Endothelial cell of umbilical vein (primary cell): ENCODE measurements at regions not wholly inside any gene's neighbourhood (a gene's known extent, or its start where the extent isn't known, plus 50 kb on each side); places are given as distances from the start of the nearest gene placed in this dataset.

ENCODE experiments used
- BruUV-seq: library from RNA; stranded (reverse); fragments of 400-500 nt; replicated peaks from 2 replicates; lab custom pipeline; 2021; lab: Mats Ljungman, UMichigan
- CTCF ChIA-PET: fragments of 300-600, 350-600 bp; sonication (Branson Sonifier 250); formaldehyde crosslinking; loops from one replicate; lab custom pipeline; 2021; ENCODE audit warnings: antibody characterized with exemption, inconsistent platforms; lab: Charles Lee
- POLR2A ChIA-PET: fragments of 300-600, 350-600 bp; sonication (Branson Sonifier 250); formaldehyde crosslinking; loops from one replicate; lab custom pipeline; 2021; ENCODE audit warnings: antibody characterized with exemption, inconsistent platforms; lab: Charles Lee
- DNase-seq: peaks from one replicate; pipeline ENCODE4 v3.0.0-alpha.2; 2011; ENCODE audit warnings: low read depth, low spot score
- FAIRE-seq: peaks from 2 replicates; lab custom pipeline; 2011; peaks lifted over from hg19 to GRCh38; lab: Jason Lieb, UNC
- H2AFZ ChIP-seq: 2 replicates; pipeline ENCODE4 v1.6.0; 2012; ENCODE audit warnings: low read depth, low read length, control low read depth, inconsistent platforms
- H3K27ac ChIP-seq: 2 replicates; pipeline ENCODE4 v1.5.1; 2011; ENCODE audit warnings: low read depth, mild to moderate bottlenecking, control low read depth, low read length, moderate library complexity; ENCODE audit not compliant: insufficient read depth
- H3K27me3 ChIP-seq, 2 experiments: 2 replicates each; pipeline versions ENCODE4 v1.6.0 to v1.6.1; 2011; ENCODE audit warnings: low read length in 2 of 2, mixed read lengths in 1 of 2; ENCODE audit not compliant: control insufficient read depth in 2 of 2, insufficient read depth in 2 of 2
- H3K36me3 ChIP-seq, 2 experiments: 2 replicates in 1 of 2; 3 replicates in 1 of 2; pipeline ENCODE4 v1.5.1; 2011; ENCODE audit warnings: low read length in 2 of 2, mild to moderate bottlenecking in 1 of 2, moderate library complexity in 1 of 2; ENCODE audit not compliant: control insufficient read depth in 2 of 2, insufficient read depth in 2 of 2; ENCODE audit errors: extremely low read depth in 1 of 2
- H3K4me1 ChIP-seq: 3 replicates; pipeline ENCODE4 v1.5.1; 2011; ENCODE audit warnings: mild to moderate bottlenecking, low read length; ENCODE audit not compliant: control insufficient read depth, insufficient read depth; ENCODE audit errors: extremely low read depth
- H3K4me2 ChIP-seq: 2 replicates; pipeline ENCODE4 v1.6.1; 2011; ENCODE audit warnings: low read length, control low read depth, mixed read lengths; ENCODE audit not compliant: insufficient read depth
- H3K4me3 ChIP-seq, 3 experiments: fragments of 200-600 bp in 1 of 3; sonication (generic), shearing (Covaris generic) in 1 of 3; replicated peaks in 1 of 3; 2 replicates each; pipeline ENCODE4 v1.5.1; 2011 to 2016; ENCODE audit warnings: control low read depth in 3 of 3, low read length in 3 of 3, mild to moderate bottlenecking in 2 of 3, inconsistent platforms in 1 of 3, low read depth in 1 of 3, moderate library complexity in 1 of 3; ENCODE audit not compliant: insufficient read depth in 1 of 3
- H3K79me2 ChIP-seq: 2 replicates; pipeline ENCODE4 v1.6.0; 2012; ENCODE audit warnings: low read length, inconsistent platforms; ENCODE audit not compliant: control insufficient read depth, insufficient read depth
- H3K9ac ChIP-seq: replicated peaks from 2 replicates; pipeline ENCODE3; 2011; ENCODE audit warnings: low read length, control low read depth; ENCODE audit not compliant: insufficient read depth; ENCODE audit errors: extremely low read depth
- H3K9me1 ChIP-seq: replicated peaks from 3 replicates; pipeline ENCODE4 v1.6.0; 2011; ENCODE audit warnings: mild to moderate bottlenecking, low read length; ENCODE audit not compliant: control insufficient read depth, insufficient read depth; ENCODE audit errors: extremely low read depth
- H3K9me3 ChIP-seq: replicated peaks from 2 replicates; pipeline ENCODE4 v1.5.1; 2012; ENCODE audit warnings: low read length, inconsistent platforms; ENCODE audit not compliant: control insufficient read depth, insufficient read depth
- H4K20me1 ChIP-seq: replicated peaks from 2 replicates; pipeline ENCODE3; 2011; ENCODE audit warnings: mild to moderate bottlenecking, low read length; ENCODE audit not compliant: control insufficient read depth, insufficient read depth; ENCODE audit errors: extremely low read depth
- CTCF ChIP-seq, 2 donors: IDR thresholded peaks; 1 replicate in 1 of 2; 2 replicates in 1 of 2; pipeline ENCODE4 v1.5.1; 2011; ENCODE audit warnings: low read length in 2 of 2, mild to moderate bottlenecking in 2 of 2, moderate library complexity in 2 of 2, control low read depth in 1 of 2, inconsistent platforms in 1 of 2, low read depth in 1 of 2; ENCODE audit not compliant: insufficient read depth in 1 of 2; ENCODE audit errors: extremely low read depth in 1 of 2
- EZH2 ChIP-seq: IDR thresholded peaks from 2 replicates; pipeline ENCODE4 v1.6.1; 2012; ENCODE audit warnings: borderline replicate concordance, low read depth, mild to moderate bottlenecking, moderate library complexity, low read length, inconsistent platforms; ENCODE audit not compliant: severe bottlenecking
- FOS ChIP-seq: IDR thresholded peaks from 2 replicates; pipeline ENCODE4 v1.6.1; 2011; ENCODE audit warnings: mild to moderate bottlenecking, low read length, moderate library complexity, borderline replicate concordance; ENCODE audit not compliant: insufficient read depth
- GATA2 ChIP-seq: IDR thresholded peaks from 2 replicates; pipeline ENCODE4 v1.7.0; 2011; ENCODE audit warnings: low read depth, mild to moderate bottlenecking, moderate library complexity, mixed read lengths, low read length; ENCODE audit not compliant: insufficient read length, insufficient read depth
- JUN ChIP-seq: IDR thresholded peaks from 2 replicates; pipeline ENCODE4 v1.6.1; 2011; ENCODE audit warnings: borderline replicate concordance, low read depth; ENCODE audit not compliant: insufficient read length, insufficient read depth
- MAX ChIP-seq: IDR thresholded peaks from 2 replicates; pipeline ENCODE4 v1.6.1; 2011; ENCODE audit not compliant: insufficient read depth, insufficient read length
- MYC ChIP-seq: IDR thresholded peaks from one replicate; pipeline ENCODE4 v1.6.1; 2011; ENCODE audit warnings: mild to moderate bottlenecking, low read depth, low read length
- POLR2A ChIP-seq: IDR thresholded peaks from 2 replicates; pipeline ENCODE4 v1.6.1; 2012; ENCODE audit warnings: low read depth, mild to moderate bottlenecking, control low read depth, low read length
- POLR2AphosphoS5 ChIP-seq: IDR thresholded peaks from 2 replicates; pipeline ENCODE4 v1.6.1; 2012; ENCODE audit warnings: low read depth, mild to moderate bottlenecking, control low read depth, low read length, moderate library complexity; ENCODE audit not compliant: insufficient read depth
- dilution Hi-C: fragments of 300-500 bp; cut with MboI; formaldehyde crosslinking; loops from one replicate; pipeline ENCODE4 v1.15.0; 2019; ENCODE audit warnings: low sequenced_read_pairs; ENCODE audit not compliant: extremely low pct_ligation_motif_present
- intact Hi-C: fragments of 100-400 bp; cut with micrococcal nuclease; formaldehyde crosslinking; loops from one replicate; pipeline ENCODE4 v1.10.0; 2022

- no TSS peak for BruUV-seq
Measured at GRCh38 chr4:14247767-14248166, 620.2 kb upstream of the BOD1L1 start.

GRCh38 chr4:14249226-14249625 is 621.7 kb upstream of the BOD1L1 start:
- CTCF ChIA-PET: no interaction called here
- FAIRE-seq: no peak

More at GRCh38 chr4:14247767-14248166, 620.2 kb upstream of the BOD1L1 start:
- intact Hi-C loops: no loop called here
- no peak overlapping the region for H2AFZ ChIP-seq
- POLR2A ChIA-PET: no interaction called here
- CTCF ChIA-PET: interaction anchor here (0.9 kb wide), 1 partner anchor 15 kb away, joined by 3 read pairs; no protein-coding TSS in a partner anchor
- no peaks in the 10 kb centered on the region for H4K20me1 ChIP-seq
- no peaks in the 10 kb centered on the region for H3K4me1 ChIP-seq
- H3K9me3 ChIP-seq: no peaks in the 10 kb centered on the region
- DNase-seq (no peak), FAIRE-seq (no peak)
- dilution Hi-C loops: no loop called here
- no peak overlapping the region for H3K4me2 ChIP-seq
- no peak overlapping the region for H3K27ac ChIP-seq
- TF ChIP-seq CTCF (IDR thresholded peaks at IDR 0.05; ENCODE audit: extremely low read depth in 1 of 2, insufficient read depth in 1 of 2, low read depth in 1 of 2, low read length in 2 of 2): no peak
- TF ChIP-seq JUN: no peak
- no peaks in the 10 kb centered on the region for H3K27me3 ChIP-seq
- no peak overlapping the region for H3K9ac ChIP-seq
- no peaks in the 10 kb centered on the region for H3K36me3 ChIP-seq
- no peaks in the 10 kb centered on the region for H3K79me2 ChIP-seq
- H3K9me1 ChIP-seq: no peaks in the 10 kb centered on the region
- H3K4me3 ChIP-seq: no peak overlapping the region

More at GRCh38 chr4:14249226-14249625, 621.7 kb upstream of the BOD1L1 start:
- no peaks in the 10 kb centered on the region for H4K20me1 ChIP-seq
- DNase-seq: no peak
- intact Hi-C loops: no loop called here
- no peak overlapping the region for H3K4me2 ChIP-seq
- H3K79me2 ChIP-seq: no peaks in the 10 kb centered on the region
- POLR2A ChIA-PET: no interaction called here
- no peaks in the 10 kb centered on the region for H3K9me1 ChIP-seq
- H3K4me3 ChIP-seq: no peak overlapping the region
- TF ChIP-seq JUN: no peak
- no peak for TF ChIP-seq GATA2
- no peak for TF ChIP-seq MAX
- TF ChIP-seq CTCF (IDR thresholded peaks at IDR 0.05; ENCODE audit: extremely low read depth in 1 of 2, insufficient read depth in 1 of 2, low read depth in 1 of 2, low read length in 2 of 2): no peak
- TF ChIP-seq FOS: no peak
- TF ChIP-seq MYC: no peak
- no peak for TF ChIP-seq POLR2A
- TF ChIP-seq POLR2AphosphoS5: no peak
- TF ChIP-seq EZH2: no peak
- dilution Hi-C loops: no loop called here
- no TSS peak for BruUV-seq
- no peaks in the 10 kb centered on the region for H3K36me3 ChIP-seq
- no peaks in the 10 kb centered on the region for H3K4me1 ChIP-seq
- H3K9ac ChIP-seq: no peak overlapping the region
- H2AFZ ChIP-seq: no peak overlapping the region
- no peaks in the 10 kb centered on the region for H3K27me3 ChIP-seq
- no peak overlapping the region for H3K27ac ChIP-seq
- H3K9me3 ChIP-seq: no peaks in the 10 kb centered on the region
